SK-N-SH (cell line): ENCODE measurements at regions not wholly inside any gene's neighbourhood (a gene's known extent, or its start where the extent isn't known, plus 50 kb on each side); places are given as distances from the start of the nearest gene placed in this dataset.

ENCODE experiments used
- CTCF ChIA-PET: fragments of 300-600, 350-600 bp; formaldehyde crosslinking; extraction: SDS; loops from one replicate; lab custom pipeline; 2021; lab: Yijun Ruan, JAX
- POLR2A ChIA-PET: fragments of 350-600 bp; sonication (Branson Sonifier 250); formaldehyde crosslinking; extraction: SDS; loops from one replicate; lab custom pipeline; 2020; ENCODE audit warnings: antibody characterized with exemption, inconsistent platforms; lab: Yijun Ruan, JAX
- DNase-seq: peaks from one replicate; pipeline ENCODE4 v3.0.0; 2012
- H2AFZ ChIP-seq: fragments of 200-600 bp; sonication (generic); 2 replicates; pipeline ENCODE4 v1.8.1; 2016; ENCODE audit warnings: antibody characterized with exemption, mild to moderate bottlenecking, low read depth
- H3F3A ChIP-seq: fragments of 200-600 bp; sonication (generic); replicated peaks from 2 replicates; pipeline ENCODE3; 2016; ENCODE audit warnings: antibody characterized with exemption, mild to moderate bottlenecking; ENCODE audit not compliant: insufficient read depth
- H3K27ac ChIP-seq, 2 experiments: fragments of 200-500 bp in 1 of 2; fragments of 200-600 bp in 1 of 2; sonication (Bioruptor generic) in 1 of 2; sonication (generic), shearing (Covaris generic) in 1 of 2; 2 replicates each; pipeline versions ENCODE4 v1.5.1 to v1.6.1; 2014 to 2016; ENCODE audit warnings: low read depth in 2 of 2, inconsistent platforms in 1 of 2, low read length in 1 of 2, mild to moderate bottlenecking in 1 of 2, mixed read lengths in 1 of 2
- H3K27me3 ChIP-seq: fragments of 200-600 bp; sonication (generic), shearing (Covaris generic); 2 replicates; pipeline ENCODE4 v1.6.1; 2016; ENCODE audit warnings: mixed run types; ENCODE audit not compliant: insufficient read depth
- H3K36me3 ChIP-seq, 2 experiments: fragments of 200-500 bp in 1 of 2; fragments of 200-600 bp in 1 of 2; sonication (Bioruptor generic) in 1 of 2; sonication (generic) in 1 of 2; replicated peaks in 1 of 2; 2 replicates each; pipeline versions ENCODE3 to v1.5.1; 2014 to 2016; ENCODE audit warnings: low read length in 1 of 2, mild to moderate bottlenecking in 1 of 2; ENCODE audit not compliant: insufficient read depth in 2 of 2, control insufficient read depth in 1 of 2
- H3K4me1 ChIP-seq, 2 experiments: fragments of 200-500 bp in 1 of 2; fragments of 200-600 bp in 1 of 2; sonication (Bioruptor generic) in 1 of 2; sonication (generic), shearing (Covaris generic) in 1 of 2; 2 replicates each; pipeline versions ENCODE4 v1.5.1 to v1.6.1; 2014 to 2016; ENCODE audit warnings: low read depth in 1 of 2, low read length in 1 of 2, mixed run types in 1 of 2; ENCODE audit not compliant: insufficient read depth in 2 of 2, control insufficient read depth in 1 of 2
- H3K4me2 ChIP-seq: fragments of 200-600 bp; sonication (generic), shearing (Covaris generic); 2 replicates; pipeline ENCODE4 v1.6.1; 2017; ENCODE audit warnings: mixed run types
- H3K4me3 ChIP-seq, 2 experiments: fragments of 200-500 bp in 1 of 2; fragments of 200-600 bp in 1 of 2; sonication (Bioruptor generic) in 1 of 2; sonication (generic), shearing (Covaris generic) in 1 of 2; 2 replicates each; pipeline versions ENCODE4 v1.5.1 to v1.8.1; 2014 to 2016; ENCODE audit warnings: low read depth in 2 of 2, inconsistent platforms in 1 of 2, low read length in 1 of 2, mild to moderate bottlenecking in 1 of 2, mixed read lengths in 1 of 2, moderate library complexity in 1 of 2
- H3K79me2 ChIP-seq: fragments of 200-600 bp; sonication (generic); 2 replicates; pipeline ENCODE4 v1.8.1; 2017; ENCODE audit warnings: mild to moderate bottlenecking; ENCODE audit not compliant: insufficient read depth
- H3K9ac ChIP-seq: fragments of 200-600 bp; sonication (generic); 2 replicates; pipeline ENCODE4 v1.6.1; 2017; ENCODE audit warnings: mixed run types
- H3K9me2 ChIP-seq: fragments of 200-600 bp; sonication (generic); 2 replicates; pipeline ENCODE4 v1.6.1; 2017; ENCODE audit warnings: mixed run types
- H3K9me3 ChIP-seq: fragments of 200-600 bp; sonication (generic); 2 replicates; pipeline ENCODE4 v1.6.1; 2017; ENCODE audit warnings: mixed run types, mild to moderate bottlenecking, moderate library complexity
- H4K20me1 ChIP-seq: fragments of 200-600 bp; sonication (generic); 2 replicates; pipeline ENCODE4 v1.6.1; 2017; ENCODE audit warnings: mild to moderate bottlenecking, mixed run types; ENCODE audit not compliant: insufficient read depth
- ELF1 ChIP-seq: IDR thresholded peaks from 2 replicates; pipeline ENCODE4 v1.4.0; 2012
- EP300 ChIP-seq, 2 experiments: IDR thresholded peaks; 2 replicates each; pipeline versions ENCODE4 v1.4.0 to v1.6.1; 2012; ENCODE audit warnings: borderline replicate concordance in 1 of 2, low read depth in 1 of 2, low read length in 1 of 2
- EZH2phosphoT487 ChIP-seq: fragments of 200-600 bp; sonication (generic); IDR thresholded peaks from 2 replicates; pipeline ENCODE4 v1.6.1; 2017; ENCODE audit warnings: low read depth, mixed run types, mild to moderate bottlenecking, antibody characterized with exemption, moderate library complexity, borderline replicate concordance
- FOSL2 ChIP-seq: IDR thresholded peaks from 2 replicates; pipeline ENCODE4 v1.4.0; 2012; ENCODE audit warnings: low read depth, mild to moderate bottlenecking, moderate library complexity, borderline replicate concordance
- FOXM1 ChIP-seq: IDR thresholded peaks from 2 replicates; pipeline ENCODE4 v1.4.0; 2012; ENCODE audit warnings: low read depth, mild to moderate bottlenecking
- GABPA ChIP-seq: IDR thresholded peaks from 2 replicates; pipeline ENCODE4 v1.4.0; 2012; ENCODE audit warnings: low read depth, mild to moderate bottlenecking
- GATA2 ChIP-seq: sonication (generic); formaldehyde crosslinking; IDR thresholded peaks from 2 replicates; pipeline ENCODE4 v1.5.0; 2020; ENCODE audit warnings: mild to moderate bottlenecking, missing genetic modification reagents
- IRF3 ChIP-seq: fragments of 150-350 bp; IDR thresholded peaks from 2 replicates; pipeline ENCODE4 v1.6.1; 2016; ENCODE audit warnings: mild to moderate bottlenecking, low read depth, low read length
- JUND ChIP-seq: IDR thresholded peaks from 2 replicates; pipeline ENCODE4 v1.4.0; 2012
- MEF2A ChIP-seq: IDR thresholded peaks from 2 replicates; pipeline ENCODE4 v1.4.0; 2012; ENCODE audit warnings: low read depth, borderline replicate concordance
- MXI1 ChIP-seq: IDR thresholded peaks from 2 replicates; pipeline ENCODE4 v1.6.1; 2012; ENCODE audit warnings: mild to moderate bottlenecking, low read depth, low read length, improper control_type of control experiment
- NFIC ChIP-seq: IDR thresholded peaks from 2 replicates; pipeline ENCODE4 v1.4.0; 2012; ENCODE audit warnings: borderline replicate concordance
- NRF1 ChIP-seq: IDR thresholded peaks from 2 replicates; pipeline ENCODE4 v1.6.1; 2012; ENCODE audit warnings: low read depth, mild to moderate bottlenecking, low read length
- POLR2AphosphoS5 ChIP-seq: IDR thresholded peaks from 2 replicates; pipeline ENCODE4 v1.6.1; 2012; ENCODE audit warnings: low read depth, low read length
- RAD21 ChIP-seq: IDR thresholded peaks from 2 replicates; pipeline ENCODE4 v1.6.1; 2012; ENCODE audit warnings: mild to moderate bottlenecking, low read length
- RCOR1 ChIP-seq: fragments of 150-350 bp; IDR thresholded peaks from 2 replicates; pipeline ENCODE4 v1.6.1; 2017; ENCODE audit warnings: antibody characterized with exemption, low read length
- SMC3 ChIP-seq: IDR thresholded peaks from 2 replicates; pipeline ENCODE4 v1.6.1; 2012; ENCODE audit warnings: low read depth, low read length, improper control_type of control experiment
- TAF1 ChIP-seq: IDR thresholded peaks from 2 replicates; pipeline ENCODE4 v1.6.1; 2012; ENCODE audit warnings: low read depth, mild to moderate bottlenecking, low read length, moderate library complexity, borderline replicate concordance
- YY1 ChIP-seq: IDR thresholded peaks from 2 replicates; pipeline ENCODE4 v1.4.0; 2012; ENCODE audit warnings: low read depth, mild to moderate bottlenecking
- TF ChIP-seq, protein P1 (sequence below): IDR thresholded peaks from 2 replicates; pipeline ENCODE4 v1.4.0; 2012; ENCODE audit warnings: low read depth, borderline replicate concordance
- TF ChIP-seq, protein P2 (sequence below): fragments of 200-600 bp; sonication (generic); IDR thresholded peaks from 2 replicates; pipeline ENCODE4 v1.6.1; 2017; ENCODE audit warnings: antibody characterized with exemption, mild to moderate bottlenecking, moderate library complexity
- TF ChIP-seq, protein P3 (sequence below): IDR thresholded peaks from 2 replicates; pipeline ENCODE4; 2012
- TF ChIP-seq, protein P4 (sequence below): IDR thresholded peaks from 2 replicates; pipeline ENCODE4 v1.4.0; 2012; ENCODE audit warnings: low read depth

DNA sequence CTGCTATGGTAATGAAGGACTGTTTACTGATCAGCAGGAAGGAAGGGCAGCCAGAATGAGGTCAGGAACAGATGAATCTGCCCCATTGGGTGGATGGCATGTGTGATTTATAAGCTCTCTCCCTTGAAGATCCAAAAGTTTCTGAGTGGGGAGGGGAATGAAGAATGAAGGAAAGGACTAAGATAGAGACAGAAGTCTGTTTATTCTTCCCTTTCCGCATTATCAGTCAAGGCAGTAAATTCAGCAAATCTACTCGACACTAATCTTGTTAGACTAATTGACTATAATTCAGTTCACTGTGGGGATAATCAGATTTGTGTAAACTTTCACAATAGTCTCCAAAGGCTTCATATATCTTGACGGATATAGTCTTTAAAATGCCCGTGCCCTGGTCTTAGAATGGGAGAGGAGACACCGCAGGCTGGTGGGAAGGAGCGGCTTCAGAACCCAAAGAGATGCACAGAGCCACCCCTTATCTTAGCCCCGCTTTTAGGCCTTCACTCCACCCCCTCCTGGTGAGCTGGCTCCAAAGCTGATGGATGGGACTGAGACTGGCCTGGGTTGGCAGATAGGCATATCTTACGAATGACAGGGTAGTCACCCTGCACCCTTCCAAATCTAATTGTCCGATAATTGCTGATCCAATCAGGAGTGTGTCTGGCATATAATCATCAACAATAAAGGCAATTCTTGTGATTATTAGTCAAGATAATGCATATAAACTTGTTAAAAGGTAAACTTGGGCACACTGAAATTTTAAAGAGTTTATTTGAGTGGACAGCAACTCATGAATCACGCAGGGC, 76.0 kb upstream of the PPM1J start (continued):
- no peak for TF ChIP-seq YY1
- peak; percentile 99 for TF ChIP-seq GATA2 (CRISPR knock-in tag)
- TF ChIP-seq, protein P1, sequence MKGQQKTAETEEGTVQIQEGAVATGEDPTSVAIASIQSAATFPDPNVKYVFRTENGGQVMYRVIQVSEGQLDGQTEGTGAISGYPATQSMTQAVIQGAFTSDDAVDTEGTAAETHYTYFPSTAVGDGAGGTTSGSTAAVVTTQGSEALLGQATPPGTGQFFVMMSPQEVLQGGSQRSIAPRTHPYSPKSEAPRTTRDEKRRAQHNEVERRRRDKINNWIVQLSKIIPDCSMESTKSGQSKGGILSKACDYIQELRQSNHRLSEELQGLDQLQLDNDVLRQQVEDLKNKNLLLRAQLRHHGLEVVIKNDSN = no peak
- no peak for TF ChIP-seq EZH2phosphoT487
- TF ChIP-seq POLR2AphosphoS5 = no peak
- no peak for TF ChIP-seq ELF1
- TF ChIP-seq TAF1 = no peak
- TF ChIP-seq FOSL2 = no peak
- TF ChIP-seq GABPA = no peak
- no peak for TF ChIP-seq SMC3
- TF ChIP-seq JUND = no peak
- 0 out of 2 replicates have a peak, but pooled peaks have one; percentile 0 for TF ChIP-seq RAD21
- no peak for TF ChIP-seq MXI1
- TF ChIP-seq FOXM1 = no peak
- TF ChIP-seq EP300 (IDR thresholded peaks at IDR 0.05; ENCODE audit: borderline replicate concordance in 1 of 2, low read depth in 1 of 2, low read length in 1 of 2) = peak in 1 of 2 experiments; percentile 97; a peak in 2 of 4 replicates
- no peak for TF ChIP-seq NRF1
- TF ChIP-seq IRF3 = no peak
- no peak for TF ChIP-seq NFIC
- no peak for TF ChIP-seq MEF2A
- TF ChIP-seq, all 33 proteins: peak for 9

- ChIA-PET POLR2A (no interaction called here), CTCF (interaction anchor here (1.2 to 7.9 kb wide), 4 partner anchors 16 to 73 kb away, joined by 3 to 69 read pairs (median 41); partner anchors contain the start of gene PPM1J)
- Histone ChIP-seq H3K36me3 (no peaks in the 10 kb centered on the region), H3K9ac (no peak overlapping the region), H3K4me3 (no peak overlapping the region), H3K4me2 (no peak overlapping the region), H3K4me1 (peaks cover 0 to 19% of the 10 kb centered on the region in 2 experiments; a peak in 3 of 4 replicates), H3K79me2 (no peaks in the 10 kb centered on the region), H4K20me1 (no peaks in the 10 kb centered on the region), H2AFZ (no peak overlapping the region), H3K9me3 (no peaks in the 10 kb centered on the region), H3F3A (peaks cover 6% of the 10 kb centered on the region), H3K27ac (no peak overlapping the region), H3K27me3 (no peaks in the 10 kb centered on the region), H3K9me2 (no peaks in the 10 kb centered on the region)
- TF ChIP-seq, protein P2, sequence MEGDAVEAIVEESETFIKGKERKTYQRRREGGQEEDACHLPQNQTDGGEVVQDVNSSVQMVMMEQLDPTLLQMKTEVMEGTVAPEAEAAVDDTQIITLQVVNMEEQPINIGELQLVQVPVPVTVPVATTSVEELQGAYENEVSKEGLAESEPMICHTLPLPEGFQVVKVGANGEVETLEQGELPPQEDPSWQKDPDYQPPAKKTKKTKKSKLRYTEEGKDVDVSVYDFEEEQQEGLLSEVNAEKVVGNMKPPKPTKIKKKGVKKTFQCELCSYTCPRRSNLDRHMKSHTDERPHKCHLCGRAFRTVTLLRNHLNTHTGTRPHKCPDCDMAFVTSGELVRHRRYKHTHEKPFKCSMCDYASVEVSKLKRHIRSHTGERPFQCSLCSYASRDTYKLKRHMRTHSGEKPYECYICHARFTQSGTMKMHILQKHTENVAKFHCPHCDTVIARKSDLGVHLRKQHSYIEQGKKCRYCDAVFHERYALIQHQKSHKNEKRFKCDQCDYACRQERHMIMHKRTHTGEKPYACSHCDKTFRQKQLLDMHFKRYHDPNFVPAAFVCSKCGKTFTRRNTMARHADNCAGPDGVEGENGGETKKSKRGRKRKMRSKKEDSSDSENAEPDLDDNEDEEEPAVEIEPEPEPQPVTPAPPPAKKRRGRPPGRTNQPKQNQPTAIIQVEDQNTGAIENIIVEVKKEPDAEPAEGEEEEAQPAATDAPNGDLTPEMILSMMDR = no peak
- TF ChIP-seq, protein P1 = no peak
- TF ChIP-seq FOXM1 (no peak), NRF1 (no peak), EP300 (IDR thresholded peaks at IDR 0.05; ENCODE audit: borderline replicate concordance in 1 of 2, low read depth in 1 of 2, low read length in 1 of 2) (no peak), RCOR1 (no peak), POLR2AphosphoS5 (no peak), EZH2phosphoT487 (no peak)
- TF ChIP-seq, protein P3, sequence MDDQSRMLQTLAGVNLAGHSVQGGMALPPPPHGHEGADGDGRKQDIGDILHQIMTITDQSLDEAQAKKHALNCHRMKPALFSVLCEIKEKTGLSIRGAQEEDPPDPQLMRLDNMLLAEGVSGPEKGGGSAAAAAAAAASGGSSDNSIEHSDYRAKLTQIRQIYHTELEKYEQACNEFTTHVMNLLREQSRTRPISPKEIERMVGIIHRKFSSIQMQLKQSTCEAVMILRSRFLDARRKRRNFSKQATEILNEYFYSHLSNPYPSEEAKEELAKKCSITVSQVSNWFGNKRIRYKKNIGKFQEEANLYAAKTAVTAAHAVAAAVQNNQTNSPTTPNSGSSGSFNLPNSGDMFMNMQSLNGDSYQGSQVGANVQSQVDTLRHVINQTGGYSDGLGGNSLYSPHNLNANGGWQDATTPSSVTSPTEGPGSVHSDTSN = no peak
- TF ChIP-seq, protein P4, sequence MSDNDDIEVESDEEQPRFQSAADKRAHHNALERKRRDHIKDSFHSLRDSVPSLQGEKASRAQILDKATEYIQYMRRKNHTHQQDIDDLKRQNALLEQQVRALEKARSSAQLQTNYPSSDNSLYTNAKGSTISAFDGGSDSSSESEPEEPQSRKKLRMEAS = no peak
- no peak for DNase-seq
Measured at GRCh38 chr1:112788561-112788960, 73.4 kb upstream of the PPM1J start.
